Adrenal gland (tissue), 9 donors: ENCODE measurements at regions not wholly inside any gene's neighbourhood (a gene's known extent, or its start where the extent isn't known, plus 50 kb on each side); places are given as distances from the start of the nearest gene placed in this dataset.
A peak's percentile ranks its signal among the peaks of the same experiment; 100 is the strongest.

Source experiments
- DNase-seq, 7 donors: peaks; one replicate each; pipeline ENCODE4 v3.0.0-alpha.2; 2019 to 2020
- H3K27ac ChIP-seq, 5 donors: fragments of 200-600 bp; sonication (generic) in 4 of 5; 1 replicate in 3 of 5; 2 replicates in 2 of 5; pipeline versions ENCODE4 v1.5.1 to v1.8.0; 2016 to 2020; ENCODE audit warnings: mild to moderate bottlenecking in 1 of 5
- H3K27me3 ChIP-seq: fragments of 200-600 bp; 2 replicates; pipeline ENCODE4 v1.8.0; 2021
- H3K36me3 ChIP-seq, 2 donors: fragments of 200-600 bp; replicated peaks in 1 of 2; 1 replicate in 1 of 2; 2 replicates in 1 of 2; pipeline versions ENCODE4 v1.5.1 to v1.8.0; 2018 to 2022
- H3K4me1 ChIP-seq, 2 donors: fragments of 200-600 bp; replicated peaks in 1 of 2; 1 replicate in 1 of 2; 2 replicates in 1 of 2; pipeline versions ENCODE4 v1.5.1 to v1.8.0; 2018 to 2021
- H3K4me3 ChIP-seq, 4 donors: fragments of 200-600 bp; sonication (generic) in 3 of 4; one replicate each; pipeline ENCODE4 v1.5.1; 2016 to 2018
- H3K9me3 ChIP-seq, 3 donors: fragments of 200-600 bp; sonication (generic) in 1 of 3; replicated peaks in 1 of 3; 1 replicate in 2 of 3; 2 replicates in 1 of 3; pipeline versions ENCODE4 v1.5.1 to v1.8.0; 2016 to 2021
- POLR2A ChIP-seq, 2 donors: fragments of 450-650 bp; IDR thresholded peaks; one replicate each; pipeline ENCODE4 v1.6.1; 2017; ENCODE audit warnings: antibody characterized with exemption in 2 of 2, mild to moderate bottlenecking in 2 of 2, moderate library complexity in 1 of 2
- WGBS, 4 donors: extraction: QIAGEN DNeasy Blood & Tissue Kit in 2 of 4; methylation state at CpG; one replicate each; pipeline versions ENCODE4 v1.1.5 to v1.1.7; 2013 to 2017; 5-methylcytosine and 5-hydroxymethylcytosine counted together
- intact Hi-C, 2 donors: fragments of 100-400 bp; cut with DNase I; formaldehyde crosslinking; loops; one replicate each; pipeline versions ENCODE4 v1.14.1 to v1.15.0; 2022 to 2023
- TF ChIP-seq, protein P1 (sequence below), 6 experiments: fragments of 450-650 bp in 4 of 6; fragments of 200-600 bp in 2 of 6; sonication (generic) in 1 of 6; IDR thresholded peaks; 1 replicate in 5 of 6; 2 replicates in 1 of 6; pipeline versions ENCODE4 v1.5.1 to v1.8.0; 2016 to 2021; ENCODE audit warnings: antibody characterized with exemption in 6 of 6, mild to moderate bottlenecking in 2 of 6, moderate library complexity in 1 of 6
- donor health status: healthy with polysubstance abuse.
- donor health status: Bipolar disorder and iron deficiency.
- donor health status: DM: yes; HTN: yes; CAD: no.
- donor health status: DM: no; HTN: no; CAD: no.
- donor health status: DM: no; HTN: no; CAD: no.

- H3K27ac ChIP-seq = no peak overlapping the region
- WGBS, 4 donors = 32 to 56% (median 45%) methylated on average over 5 of the region's 5 CpGs
- intact Hi-C loops = no loop called here
- H3K36me3 ChIP-seq = no peaks in the 10 kb centered on the region
- no peak for DNase-seq
- no peak for TF ChIP-seq POLR2A (IDR thresholded peaks at IDR 0.05)
- TF ChIP-seq, protein P1, sequence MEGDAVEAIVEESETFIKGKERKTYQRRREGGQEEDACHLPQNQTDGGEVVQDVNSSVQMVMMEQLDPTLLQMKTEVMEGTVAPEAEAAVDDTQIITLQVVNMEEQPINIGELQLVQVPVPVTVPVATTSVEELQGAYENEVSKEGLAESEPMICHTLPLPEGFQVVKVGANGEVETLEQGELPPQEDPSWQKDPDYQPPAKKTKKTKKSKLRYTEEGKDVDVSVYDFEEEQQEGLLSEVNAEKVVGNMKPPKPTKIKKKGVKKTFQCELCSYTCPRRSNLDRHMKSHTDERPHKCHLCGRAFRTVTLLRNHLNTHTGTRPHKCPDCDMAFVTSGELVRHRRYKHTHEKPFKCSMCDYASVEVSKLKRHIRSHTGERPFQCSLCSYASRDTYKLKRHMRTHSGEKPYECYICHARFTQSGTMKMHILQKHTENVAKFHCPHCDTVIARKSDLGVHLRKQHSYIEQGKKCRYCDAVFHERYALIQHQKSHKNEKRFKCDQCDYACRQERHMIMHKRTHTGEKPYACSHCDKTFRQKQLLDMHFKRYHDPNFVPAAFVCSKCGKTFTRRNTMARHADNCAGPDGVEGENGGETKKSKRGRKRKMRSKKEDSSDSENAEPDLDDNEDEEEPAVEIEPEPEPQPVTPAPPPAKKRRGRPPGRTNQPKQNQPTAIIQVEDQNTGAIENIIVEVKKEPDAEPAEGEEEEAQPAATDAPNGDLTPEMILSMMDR (IDR thresholded peaks at IDR 0.05) = no peak
- peaks cover 0 to 6% of the 10 kb centered on the region in 2 donors for H3K4me1 ChIP-seq
- H3K4me3 ChIP-seq = peak overlapping the region in 1 of 4 donors; percentile 7
- no peaks in the 10 kb centered on the region for H3K27me3 ChIP-seq
- H3K9me3 ChIP-seq = no peaks in the 10 kb centered on the region
These were observed 276.4 kb upstream of the B3GALT2 start for GRCh38 chr1:193462629-193463320.

- no peak for DNase-seq
- TF ChIP-seq, protein P1 (IDR thresholded peaks at IDR 0.05) = no peak
- TF ChIP-seq POLR2A (IDR thresholded peaks at IDR 0.05) = no peak
- intact Hi-C loops = no loop called here
- Histone ChIP-seq H3K27ac (no peak overlapping the region), H3K4me3 (no peak overlapping the region), H3K36me3 (no peaks in the 10 kb centered on the region), H3K9me3 (no peaks in the 10 kb centered on the region), H3K4me1 (peaks cover 0 to 6% of the 10 kb centered on the region in 2 donors), H3K27me3 (no peaks in the 10 kb centered on the region)
- 84 to 94% (median 88%) methylated on average over 5 of the region's 5 CpGs for WGBS, 4 donors
These were observed 272.2 kb upstream of the B3GALT2 start for GRCh38 chr1:193458628-193459027.

DNA sequence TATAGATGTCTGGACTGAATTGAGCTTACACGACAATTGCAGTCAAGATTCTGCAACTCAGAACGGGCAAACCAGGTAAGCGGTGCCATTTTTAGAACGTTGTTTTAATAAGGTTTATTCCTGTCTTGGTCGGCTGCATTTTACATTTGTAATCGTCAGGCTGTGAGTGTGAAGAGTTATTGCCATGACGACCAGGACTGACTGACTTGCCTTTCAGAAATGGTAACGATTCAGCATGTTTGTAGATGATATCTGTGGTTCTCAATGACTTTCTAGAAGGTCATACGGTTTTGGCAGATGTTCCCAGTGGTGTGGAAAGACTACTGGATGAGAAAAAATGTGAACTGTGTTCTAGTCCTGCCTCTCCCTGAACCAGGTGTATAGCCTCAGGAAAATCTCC is 271.3 kb upstream of the B3GALT2 start:
- H3K27ac ChIP-seq = no peak overlapping the region
- peak in 3 of 7 donors; percentile 8 to 21 (median 15) for DNase-seq
- 42 to 66% (median 52%) methylated on average over 9 of the region's 9 CpGs for WGBS, 4 donors
- H3K27me3 ChIP-seq = no peaks in the 10 kb centered on the region
- intact Hi-C loops = no loop called here
- H3K9me3 ChIP-seq = no peaks in the 10 kb centered on the region
- no peaks in the 10 kb centered on the region for H3K36me3 ChIP-seq
- H3K4me3 ChIP-seq = no peak overlapping the region
- H3K4me1 ChIP-seq = peaks cover 0 to 5% of the 10 kb centered on the region in 2 donors
- TF ChIP-seq, protein P1 (IDR thresholded peaks at IDR 0.05) = no peak
- TF ChIP-seq POLR2A (IDR thresholded peaks at IDR 0.05) = no peak

GRCh38 chr1:193456811-193457280 is 270.4 kb upstream of the B3GALT2 start:
- Histone ChIP-seq H3K27me3 (no peaks in the 10 kb centered on the region), H3K36me3 (no peaks in the 10 kb centered on the region), H3K4me3 (no peak overlapping the region), H3K9me3 (no peaks in the 10 kb centered on the region), H3K4me1 (no peaks in the 10 kb centered on the region), H3K27ac (no peak overlapping the region)
- intact Hi-C loops = no loop called here
- no peak for DNase-seq
- no peak for TF ChIP-seq POLR2A (IDR thresholded peaks at IDR 0.05)
- TF ChIP-seq, protein P1 (IDR thresholded peaks at IDR 0.05) = no peak
- WGBS, 4 donors = 79 to 87% (median 84%) methylated on average over 2 of the region's 2 CpGs
